GM18502 (cell line): ENCODE measurements at regions not wholly inside any gene's neighbourhood (a gene's known extent, or its start where the extent isn't known, plus 50 kb on each side); places are given as distances from the start of the nearest gene placed in this dataset.
A peak's percentile ranks its signal among the peaks of the same experiment; 100 is the strongest.

ENCODE experiments used
- ATAC-seq: cut with Tn5 transposase; IDR thresholded peaks from one replicate; pipeline ENCODE4 v1.9.1; 2021; ENCODE audit warnings: mild to moderate bottlenecking; ENCODE audit not compliant: unreplicated experiment, poor library complexity

DNA sequence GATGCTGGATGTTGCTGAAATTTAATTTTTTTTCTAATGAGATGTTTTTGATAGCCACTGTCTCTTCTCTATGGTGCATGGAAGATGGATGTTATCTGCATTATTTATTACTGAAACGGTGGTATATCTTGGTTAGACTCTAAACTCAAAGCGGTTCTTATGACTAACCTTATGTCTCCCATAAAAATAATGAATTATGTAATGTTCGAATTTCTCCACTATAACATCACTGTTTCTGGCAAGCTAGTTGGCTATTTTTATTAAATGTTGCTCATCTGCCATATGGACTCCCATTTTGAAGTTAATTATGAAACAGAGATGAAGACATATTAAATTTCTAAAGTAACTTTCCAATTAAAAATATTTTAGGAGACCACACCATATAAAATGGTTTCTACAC, 808.6 kb upstream of the ADGRL4 start:
- no peak for ATAC-seq

DNA sequence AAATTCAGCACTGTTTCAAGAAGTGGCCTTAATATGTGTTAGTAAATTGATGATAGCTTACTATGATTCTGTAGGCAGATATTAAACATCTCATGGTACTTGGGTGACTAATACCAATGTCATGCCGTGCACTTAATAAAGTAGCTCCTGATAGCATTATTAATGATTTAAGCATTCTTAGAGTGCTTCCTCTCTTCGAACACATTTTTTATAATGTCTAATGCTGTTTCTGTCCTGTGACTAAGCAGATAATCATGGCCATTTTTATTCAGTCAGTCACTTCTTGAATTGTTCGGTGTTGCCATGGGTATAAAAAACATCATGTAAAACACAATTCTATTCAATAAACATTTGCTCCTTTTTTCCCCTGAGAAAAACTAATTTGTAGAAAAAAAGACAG, 804.6 kb upstream of the ADGRL4 start:
- no peak for ATAC-seq

DNA sequence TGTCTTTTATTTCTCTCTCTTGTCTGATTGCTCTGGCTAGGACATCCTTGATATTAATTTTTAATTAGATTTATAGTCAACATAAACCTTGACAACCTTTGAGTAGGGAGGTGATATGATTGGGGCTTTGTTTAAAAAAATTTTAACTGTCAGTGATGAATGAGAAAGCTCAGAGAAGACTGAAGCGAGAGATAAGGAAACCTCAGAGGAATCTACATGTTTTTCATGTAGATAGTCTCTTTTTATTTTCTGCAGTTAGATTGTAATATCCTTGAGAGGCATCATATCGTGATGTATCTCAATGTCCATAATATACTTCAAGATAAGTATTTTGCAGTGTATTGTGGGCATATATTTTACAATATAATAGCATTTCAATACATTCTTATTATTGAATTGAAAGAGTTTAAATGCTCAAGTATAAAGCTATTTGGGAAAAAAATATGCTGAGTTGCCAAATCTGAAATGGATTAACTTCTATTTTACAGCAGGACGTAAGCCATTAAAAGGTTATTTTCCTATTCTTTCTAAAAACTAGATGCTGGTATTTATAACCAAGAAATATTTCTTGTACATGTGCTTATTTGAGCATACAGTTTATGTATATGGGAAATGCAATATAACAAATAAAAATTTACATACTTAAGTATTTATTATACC, 802.4 kb upstream of the ADGRL4 start:
- no peak for ATAC-seq

- no peak for ATAC-seq
Observed at GRCh38 chr1:79807816-79808215, 801.3 kb upstream of the ADGRL4 start.

- no peak for ATAC-seq
Observed at GRCh38 chr1:79797487-79797886, 791.0 kb upstream of the ADGRL4 start.

DNA sequence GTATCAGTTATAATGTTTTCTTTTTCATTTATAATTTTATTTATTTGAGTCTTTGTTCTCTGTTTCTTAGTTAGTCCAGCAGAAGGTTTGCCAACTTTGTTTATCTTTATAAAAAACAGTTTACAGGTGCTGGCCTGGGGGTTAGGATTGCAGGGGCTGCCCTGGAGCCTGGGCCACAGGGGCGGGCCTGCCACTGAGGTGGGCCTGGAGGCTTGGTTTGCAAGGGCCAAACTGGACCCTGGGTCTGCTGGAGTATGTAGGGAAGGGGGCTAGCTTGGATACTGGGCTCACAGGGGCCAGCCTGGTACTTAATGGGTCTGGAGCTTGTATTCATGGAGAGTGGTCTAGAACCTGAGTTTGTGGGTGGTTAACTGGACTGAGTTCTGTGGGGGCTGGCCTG, 789.9 kb upstream of the ADGRL4 start:
- no peak for ATAC-seq

DNA sequence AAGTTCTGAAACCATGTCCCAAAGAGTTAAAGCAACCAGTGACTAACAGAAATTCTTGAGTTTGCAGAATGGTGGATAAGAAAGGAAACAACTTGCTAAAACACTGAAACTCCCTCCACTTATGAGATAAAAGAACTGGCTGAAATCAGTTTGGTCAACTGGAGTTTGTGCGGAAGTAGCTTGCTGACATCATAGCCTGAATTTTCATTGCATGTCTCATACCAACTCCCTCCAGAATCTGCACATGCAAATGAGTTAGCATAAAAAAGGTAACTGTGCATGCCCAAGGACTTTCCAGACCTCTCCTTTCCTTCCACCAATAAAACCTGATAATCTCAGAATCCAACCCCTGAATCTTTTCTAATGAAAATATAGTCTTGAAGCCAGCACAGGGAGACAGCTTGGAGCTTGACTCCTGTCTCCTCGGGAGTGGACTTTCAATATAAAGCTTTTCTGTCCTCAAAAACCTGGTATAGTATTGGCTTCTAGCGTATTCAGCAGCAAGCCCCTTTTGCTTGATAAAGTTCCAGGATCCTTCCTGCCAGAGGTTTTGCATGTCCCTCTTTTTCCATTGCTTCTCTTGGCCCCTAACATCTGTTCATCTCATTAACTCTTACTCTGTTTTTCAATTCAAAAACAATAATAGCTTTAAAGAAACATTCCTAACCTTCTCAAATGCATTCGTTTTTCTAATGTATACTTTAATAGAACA, 785.8 kb upstream of the ADGRL4 start:
- no peak for ATAC-seq

- ATAC-seq = no peak
Observed at GRCh38 chr1:79791488-79792218, 785.1 kb upstream of the ADGRL4 start.

DNA sequence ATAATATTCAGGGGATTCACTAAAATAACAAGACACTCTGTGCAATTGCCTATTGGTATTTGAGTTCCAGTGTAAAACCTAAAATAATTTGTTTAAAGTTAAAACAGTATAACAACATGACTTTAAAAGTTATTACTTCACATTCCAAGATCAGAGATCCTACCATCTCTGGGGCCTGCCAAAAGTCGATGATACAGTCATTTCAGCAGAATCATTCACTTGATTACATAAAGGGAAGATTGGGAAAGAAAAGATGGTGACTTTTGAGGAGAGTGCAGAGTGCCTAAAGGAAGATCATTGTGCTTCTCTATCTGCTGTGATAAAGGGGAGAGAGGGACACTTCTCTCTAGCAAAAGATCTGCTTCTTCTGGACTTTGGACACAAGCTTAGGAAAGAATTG, 784.4 kb upstream of the ADGRL4 start:
- ATAC-seq = no peak

GRCh38 chr1:79787631-79788030, 781.1 kb upstream of the ADGRL4 start:
- ATAC-seq = no peak

GRCh38 chr1:79785964-79786363, 779.4 kb upstream of the ADGRL4 start:
- no peak for ATAC-seq

- no peak for ATAC-seq
Observed at GRCh38 chr1:79785561-79785960, 779.0 kb upstream of the ADGRL4 start.

- ATAC-seq = no peak
Observed at GRCh38 chr1:79781261-79781660, 774.7 kb upstream of the ADGRL4 start.

DNA sequence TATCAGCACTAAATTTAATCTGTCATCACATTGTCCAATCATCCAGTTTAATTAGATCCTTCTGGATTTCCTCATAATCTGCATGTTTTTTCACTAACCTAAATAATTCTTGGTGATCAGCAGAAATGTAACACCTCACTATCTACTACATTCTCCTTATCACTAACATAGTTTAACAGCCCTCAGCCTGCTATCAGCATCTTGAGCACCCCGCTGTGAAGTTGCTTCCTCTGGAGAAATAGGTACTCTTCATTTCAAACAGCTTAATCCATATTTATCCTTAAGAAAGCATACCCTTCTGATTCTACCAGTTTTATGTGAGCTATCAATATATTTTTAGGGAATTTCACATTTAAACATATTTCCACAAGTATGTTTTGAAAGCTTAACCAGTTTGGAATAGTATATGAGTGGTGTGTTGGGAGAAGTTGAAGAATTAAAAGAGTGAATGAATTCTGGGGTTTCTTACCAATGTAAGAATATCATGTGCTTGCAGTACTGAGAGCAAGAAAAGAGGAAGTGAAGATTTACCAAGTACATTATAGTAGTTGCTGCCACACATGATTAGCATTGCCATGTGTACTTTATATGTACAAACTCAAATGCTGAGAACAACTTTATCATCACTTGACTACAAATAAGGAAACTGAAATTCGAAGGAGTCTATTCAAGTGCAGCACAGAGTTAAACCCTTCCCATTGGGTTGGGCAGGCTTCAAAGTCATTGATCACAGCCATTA, 771.1 kb upstream of the ADGRL4 start:
- peak; percentile 99 for ATAC-seq

DNA sequence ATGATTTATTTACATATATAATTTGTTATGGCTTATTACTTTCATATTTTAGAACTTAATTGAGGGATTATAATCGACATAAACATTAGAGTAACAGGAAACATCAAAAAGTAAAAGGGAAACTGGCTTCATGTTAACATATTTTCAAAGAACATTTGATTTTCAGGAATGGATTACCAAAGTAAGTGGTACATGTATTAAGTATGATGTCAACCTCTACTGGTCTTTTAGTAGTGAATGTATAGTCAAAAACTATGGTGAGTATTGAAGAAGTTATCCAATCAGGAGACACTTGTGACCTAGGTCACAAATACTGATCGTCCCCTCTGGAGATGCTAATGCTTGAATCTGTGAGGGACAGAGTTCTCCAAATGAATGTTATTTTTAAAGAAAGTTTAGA, 768.9 kb upstream of the ADGRL4 start:
- ATAC-seq = no peak

GRCh38 chr1:79773385-79773784, 766.9 kb upstream of the ADGRL4 start:
- ATAC-seq = no peak

- no peak for ATAC-seq
Observed at GRCh38 chr1:79762461-79762860, 755.9 kb upstream of the ADGRL4 start.

DNA sequence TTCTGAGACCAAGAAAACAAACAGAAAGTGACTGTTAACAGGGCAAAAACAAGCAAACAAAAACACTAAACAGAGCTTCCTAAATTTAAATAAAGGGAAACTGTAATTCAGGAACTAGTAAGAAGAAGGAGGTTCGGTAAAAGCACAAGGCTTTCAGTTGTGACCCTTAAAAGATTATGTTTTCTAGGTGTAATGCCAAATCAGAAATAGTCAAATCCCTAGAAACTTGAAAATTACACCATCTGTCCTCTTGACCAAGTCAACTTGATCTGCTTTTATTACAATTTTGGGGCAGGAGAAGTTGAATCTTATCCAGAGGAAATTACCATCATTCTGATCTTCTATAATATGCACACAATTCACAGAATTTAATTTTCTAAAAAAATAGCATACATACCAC, 754.0 kb upstream of the ADGRL4 start:
- no peak for ATAC-seq

GRCh38 chr1:79749607-79750006, 743.1 kb upstream of the ADGRL4 start:
- no peak for ATAC-seq

- no peak for ATAC-seq
Observed at GRCh38 chr1:79745929-79746328, 739.4 kb upstream of the ADGRL4 start.

DNA sequence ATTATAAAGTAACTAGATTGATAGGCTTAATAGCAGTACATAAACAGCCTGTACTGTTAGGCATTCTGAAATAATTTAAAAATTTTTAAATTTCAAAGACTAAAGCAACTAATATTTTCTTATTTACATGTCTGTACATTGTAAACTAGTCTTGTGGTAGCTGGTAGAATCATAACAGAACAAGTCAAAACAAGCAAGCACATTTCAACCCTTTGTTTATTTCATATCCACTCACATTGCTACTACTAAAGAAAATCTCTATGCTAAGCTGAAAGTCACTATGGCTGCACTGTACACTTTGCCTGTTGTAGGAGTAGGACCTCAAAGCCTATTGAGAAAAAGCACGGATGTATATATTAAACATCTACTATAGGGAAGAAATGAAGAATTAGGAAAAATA, 738.2 kb upstream of the ADGRL4 start:
- ATAC-seq = no peak
